Epithelial cell of proximal tubule (primary cell): ENCODE measurements at regions not wholly inside any gene's neighbourhood (a gene's known extent, or its start where the extent isn't known, plus 50 kb on each side); places are given as distances from the start of the nearest gene placed in this dataset.

ENCODE experiments used
- DNase-seq: peaks from one replicate; pipeline ENCODE4 v3.0.0-alpha.2; 2011; ENCODE audit warnings: low read depth
- H3K4me3 ChIP-seq: 2 replicates; pipeline ENCODE4 v1.5.1; 2011; ENCODE audit warnings: low read depth, mild to moderate bottlenecking, low read length
- CTCF ChIP-seq: conservative IDR thresholded peaks from 2 replicates; pipeline ENCODE4 v1.5.1; 2012; ENCODE audit warnings: low read depth, mild to moderate bottlenecking, low read length

- DNase-seq = no peak
- H3K4me3 ChIP-seq = no peak overlapping the region
- peak; percentile 39 for TF ChIP-seq CTCF
These were observed 274.7 kb downstream of the GLUD2 start for GRCh38 chrX:121322159-121322558.

- no peak for TF ChIP-seq CTCF
- DNase-seq = no peak
- H3K4me3 ChIP-seq = no peak overlapping the region
These were observed 275.9 kb downstream of the GLUD2 start for GRCh38 chrX:121323337-121323736.

- DNase-seq = no peak
- peak; percentile 25 for TF ChIP-seq CTCF
These were observed 286.5 kb downstream of the GLUD2 start for GRCh38 chrX:121333942-121334341.

GRCh38 chrX:121336831-121337421, 289.5 kb downstream of the GLUD2 start:
- no peak for TF ChIP-seq CTCF
- no peak overlapping the region for H3K4me3 ChIP-seq
- no peak for DNase-seq

More at GRCh38 chrX:121333942-121334341, 286.5 kb downstream of the GLUD2 start:
- no peak overlapping the region for H3K4me3 ChIP-seq

- H3K4me3 ChIP-seq = no peak overlapping the region
- TF ChIP-seq CTCF = no peak
- no peak for DNase-seq
These were observed 290.4 kb downstream of the GLUD2 start for GRCh38 chrX:121337816-121338215.

GRCh38 chrX:121349263-121349662, 301.9 kb downstream of the GLUD2 start:
- no peak for DNase-seq
- H3K4me3 ChIP-seq = no peak overlapping the region
- no peak for TF ChIP-seq CTCF

GRCh38 chrX:121356139-121356849, 308.9 kb downstream of the GLUD2 start:
- TF ChIP-seq CTCF = no peak
- DNase-seq = no peak
- no peak overlapping the region for H3K4me3 ChIP-seq
